GM18511 (cell line): ENCODE measurements at regions not wholly inside any gene's neighbourhood (a gene's known extent, or its start where the extent isn't known, plus 50 kb on each side); places are given as distances from the start of the nearest gene placed in this dataset.

Source experiments
- ATAC-seq: cut with Tn5 transposase; IDR thresholded peaks from one replicate; pipeline ENCODE4 v1.9.1; 2021; ENCODE audit warnings: mild to moderate bottlenecking, moderate library complexity; ENCODE audit not compliant: unreplicated experiment

DNA sequence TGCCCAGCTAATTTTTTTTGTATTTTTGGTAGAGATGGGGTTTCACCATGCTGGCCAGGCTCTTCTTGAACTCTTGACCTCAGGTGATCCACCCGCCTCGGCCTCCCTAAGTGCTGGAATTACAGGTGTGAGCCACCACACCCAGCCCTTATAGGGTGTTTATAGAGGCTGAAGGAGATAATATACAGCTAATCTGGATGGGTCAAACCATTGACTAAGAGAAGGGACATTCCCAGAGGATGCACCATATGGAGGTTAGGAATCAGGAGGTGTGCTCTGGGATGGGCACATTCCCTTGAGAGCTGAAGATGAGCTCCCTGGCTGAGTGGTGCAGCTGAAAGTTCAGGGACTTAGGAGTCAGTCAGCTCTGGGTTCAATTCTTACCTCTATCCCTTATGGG is 68.3 kb upstream of the SHISA3 start:
- no peak for ATAC-seq

DNA sequence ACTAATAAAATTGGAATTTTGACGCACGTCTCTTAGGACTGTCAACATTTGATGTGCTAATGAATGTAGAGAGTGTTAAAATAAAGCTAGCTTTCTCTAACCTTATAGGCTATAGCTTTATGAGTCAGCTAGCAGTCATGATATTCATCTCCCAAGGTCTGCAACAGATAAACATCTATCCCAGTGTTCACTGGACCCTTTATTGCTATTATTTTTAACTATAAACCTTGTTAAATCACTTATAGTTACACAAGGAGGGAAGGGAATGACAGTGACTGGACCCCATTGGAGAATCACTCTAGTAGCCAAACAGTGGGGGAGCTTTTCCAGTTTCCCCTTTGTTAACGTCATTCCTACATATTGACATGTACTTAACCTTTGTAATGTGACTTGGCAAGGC is 67.9 kb upstream of the SHISA3 start:
- ATAC-seq, result no peak

- ATAC-seq, result no peak
Measured at GRCh38 chr4:42330002-42330592, 67.2 kb upstream of the SHISA3 start.

- ATAC-seq, result no peak
Measured at GRCh38 chr4:42331040-42331439, 66.2 kb upstream of the SHISA3 start.

DNA sequence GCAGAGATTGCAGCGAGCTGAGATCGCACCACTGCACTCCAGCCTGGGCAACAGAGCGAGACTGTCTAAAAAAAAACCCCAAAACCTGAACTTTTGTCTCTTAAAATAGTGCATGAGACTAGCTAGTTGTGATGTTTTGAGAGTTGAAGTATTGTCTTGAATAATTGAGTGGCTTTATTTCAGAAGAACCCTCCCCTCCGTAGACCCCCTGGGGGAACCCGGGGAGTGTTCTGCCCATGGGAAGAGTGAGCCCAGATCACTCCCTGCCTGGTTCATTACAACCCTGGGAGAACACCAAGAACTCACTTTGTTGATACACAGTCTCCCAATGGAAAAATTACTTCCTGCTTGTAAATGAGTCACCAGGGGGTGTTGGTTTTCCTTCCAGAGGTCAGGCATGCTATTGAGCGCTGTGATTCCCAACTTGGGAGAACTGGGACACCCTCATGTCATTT is 65.3 kb upstream of the SHISA3 start:
- peak; percentile 54 for ATAC-seq

- ATAC-seq, result no peak
Measured at GRCh38 chr4:42339935-42340406, 57.3 kb upstream of the SHISA3 start.

DNA sequence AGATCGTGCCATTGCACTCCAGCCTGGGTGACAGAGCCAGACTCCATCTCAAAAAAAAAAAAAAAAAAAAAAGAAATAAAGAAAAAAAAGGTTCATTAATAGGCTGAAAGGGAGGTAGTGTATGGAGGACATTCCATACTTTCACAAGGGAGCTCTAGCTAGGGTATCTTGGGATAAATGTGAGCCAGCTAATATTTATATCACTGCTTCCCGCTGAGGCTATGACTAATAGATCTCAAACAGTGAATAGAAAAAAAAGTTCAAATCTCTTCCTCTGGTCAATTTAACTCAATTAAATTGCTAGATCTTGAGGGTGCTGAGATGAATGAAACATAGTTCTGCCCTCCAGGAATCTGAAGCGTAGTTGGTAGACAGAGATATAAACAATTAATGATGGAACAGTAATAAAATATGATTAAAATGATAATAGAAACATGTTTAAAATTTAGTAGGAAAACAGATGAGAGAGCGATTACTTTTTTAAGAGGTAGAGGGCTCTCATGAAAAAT is 55.7 kb upstream of the SHISA3 start:
- ATAC-seq, result no peak

DNA sequence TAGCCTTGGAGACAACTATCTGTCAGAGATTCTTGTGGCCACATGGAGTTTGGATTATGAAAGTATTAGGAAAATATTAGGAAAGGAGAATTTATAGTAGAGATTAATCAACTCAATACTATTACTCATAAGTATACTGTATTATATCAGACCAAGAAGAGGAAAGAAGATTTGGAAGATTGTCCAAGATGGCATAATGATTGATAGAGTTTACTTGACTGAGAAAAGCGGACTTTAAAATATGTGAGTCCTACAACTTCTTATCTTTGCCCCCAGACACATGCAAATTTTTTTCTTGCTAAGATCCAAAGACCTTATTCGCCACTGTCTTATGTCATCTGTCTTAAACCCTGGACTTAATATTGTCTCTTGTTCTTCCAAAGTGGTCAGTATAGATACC is 54.8 kb upstream of the SHISA3 start:
- ATAC-seq, result no peak

- ATAC-seq, result peak; percentile 80
Measured at GRCh38 chr4:42344309-42344708, 53.0 kb upstream of the SHISA3 start.

DNA sequence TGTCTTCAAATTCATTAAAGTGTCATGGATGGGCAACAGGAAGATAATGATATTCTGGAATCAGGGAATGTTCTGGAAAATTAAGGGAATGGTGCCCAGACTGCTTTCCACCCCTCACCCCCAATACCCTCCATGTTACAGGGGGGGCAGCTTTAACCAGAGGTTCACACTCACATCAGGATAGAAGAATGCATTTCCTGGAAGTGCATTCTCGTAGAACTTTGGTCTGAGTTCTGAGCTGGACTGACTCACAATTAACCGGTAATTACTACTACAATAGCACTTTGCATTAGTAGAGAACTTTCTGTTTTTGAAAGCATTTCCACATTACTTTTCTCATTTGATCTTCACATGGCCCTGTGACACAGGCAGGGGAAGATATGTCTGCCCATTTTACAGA is 52.5 kb upstream of the SHISA3 start:
- ATAC-seq, result no peak

DNA sequence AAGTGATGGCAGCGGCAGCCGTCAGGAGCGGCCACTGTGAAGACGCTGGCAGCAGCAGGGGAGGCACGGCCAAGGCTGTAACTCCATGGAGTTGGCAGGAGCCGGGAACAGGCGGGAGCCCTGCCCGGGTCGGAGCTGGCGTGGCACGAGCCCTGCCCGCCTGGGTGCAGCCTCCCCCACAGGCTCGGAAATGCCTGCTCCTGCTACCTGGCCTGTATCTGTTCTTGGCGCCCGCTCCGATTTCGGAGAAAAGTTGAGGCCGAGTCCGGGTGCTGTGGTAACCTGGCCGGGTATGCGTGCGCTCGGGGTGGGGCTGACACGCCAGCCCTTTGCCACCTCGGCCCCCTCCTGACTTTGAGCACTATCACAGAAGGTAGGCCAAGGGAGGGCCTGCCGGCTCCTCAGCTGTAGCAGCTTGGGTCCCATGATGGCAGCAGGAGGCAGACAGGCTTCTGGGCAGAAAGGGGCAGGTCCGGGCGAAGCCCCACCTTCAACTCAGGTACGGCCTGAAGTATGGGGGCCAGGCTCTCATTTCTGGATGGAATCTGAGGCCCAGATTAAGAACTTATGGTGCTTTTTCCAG is 51.2 kb upstream of the SHISA3 start:
- ATAC-seq, result no peak

- ATAC-seq, result no peak
Measured at GRCh38 chr4:42347076-42347475, 50.2 kb upstream of the SHISA3 start.
